Upper lobe of right lung (tissue), 1 donor: ENCODE measurements at regions not wholly inside any gene's neighbourhood (a gene's known extent, or its start where the extent isn't known, plus 50 kb on each side); places are given as distances from the start of the nearest gene placed in this dataset.
"Not testable (repeated sequence)": the region's sequence is repeated elsewhere in the genome, so short reads cannot be mapped to it uniquely, and the experiment has no call there.

ENCODE experiments used
- ATAC-seq: fragments of 200-7000 bp; cut with Tn5 transposase; one replicate; pipeline ENCODE4 v1.9.1; 2020; ENCODE audit warnings: mild to moderate bottlenecking, moderate library complexity
- DNase-seq: peaks from one replicate; pipeline ENCODE4 v3.0.0-alpha.2; 2020
- H3K27ac ChIP-seq: fragments of 200-600 bp; one replicate; pipeline ENCODE4 v1.8.0; 2022
- H3K27me3 ChIP-seq: fragments of 200-600 bp; one replicate; pipeline ENCODE4 v1.8.0; 2022; ENCODE audit warnings: mild to moderate bottlenecking
- H3K36me3 ChIP-seq: fragments of 200-600 bp; one replicate; pipeline ENCODE4 v1.8.0; 2022
- H3K4me1 ChIP-seq: fragments of 200-600 bp; one replicate; pipeline ENCODE4 v1.8.0; 2022
- H3K4me3 ChIP-seq: fragments of 200-600 bp; one replicate; pipeline ENCODE4 v1.8.0; 2022; ENCODE audit warnings: mild to moderate bottlenecking
- H3K9me3 ChIP-seq: fragments of 200-600 bp; one replicate; pipeline ENCODE4 v1.8.0; 2022
- CTCF ChIP-seq: fragments of 200-600 bp; IDR thresholded peaks from one replicate; pipeline ENCODE4 v1.8.0; 2022; ENCODE audit warnings: antibody characterized with exemption
- intact Hi-C: fragments of 100-400 bp; cut with DNase I; formaldehyde crosslinking; loops from one replicate; pipeline ENCODE4 v1.11.0; 2022
- donor health status: DM: no; HTN: yes; CAD: no; lungs with severe emphysema.

DNA sequence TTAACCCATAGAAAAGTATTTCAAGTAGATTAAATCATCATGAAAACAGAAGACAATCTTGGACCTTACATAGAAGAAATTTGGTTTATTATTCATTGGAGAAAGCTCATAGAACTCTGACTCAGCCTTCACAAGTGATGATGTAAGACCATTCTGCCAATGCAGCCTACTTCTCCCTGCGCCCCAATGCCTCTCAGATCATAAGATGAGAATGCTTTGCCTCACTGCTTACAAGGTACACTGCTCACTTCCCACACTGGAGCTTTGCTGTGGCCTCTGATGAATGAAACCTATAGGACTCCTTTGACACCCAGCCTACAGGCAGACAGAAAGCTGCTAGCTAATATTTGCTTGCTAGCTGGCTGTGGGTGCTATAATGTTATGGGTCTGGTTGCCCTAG, 569.4 kb upstream of the STEAP1 start:
- intact Hi-C loops, result no loop called here
- no peak for TF ChIP-seq CTCF
- no peak for ATAC-seq
- Histone ChIP-seq H3K27me3 (no peaks in the 10 kb centered on the region), H3K4me3 (no peak overlapping the region), H3K4me1 (no peaks in the 10 kb centered on the region), H3K36me3 (no peaks in the 10 kb centered on the region), H3K9me3 (no peaks in the 10 kb centered on the region), H3K27ac (no peak overlapping the region)
- no peak for DNase-seq

DNA sequence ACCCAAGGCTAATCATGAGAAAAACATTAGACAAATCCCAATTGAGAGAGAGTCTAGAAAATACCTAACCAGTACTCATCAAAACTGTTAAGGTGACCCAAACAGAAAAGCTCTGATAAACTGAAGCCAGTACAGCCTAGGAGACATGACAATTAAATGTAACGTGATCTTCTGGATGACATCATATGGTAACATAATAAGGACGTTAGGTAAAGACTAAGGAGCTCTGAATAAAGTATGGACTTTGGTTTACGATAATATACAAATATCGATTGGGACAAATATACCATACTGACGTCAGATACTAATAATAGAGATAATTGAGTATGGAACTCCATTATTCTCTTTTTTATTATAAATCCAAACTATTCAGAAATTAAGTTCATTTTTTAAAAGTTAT, 561.1 kb upstream of the STEAP1 start:
- Histone ChIP-seq H3K9me3 (no peaks in the 10 kb centered on the region), H3K36me3 (no peaks in the 10 kb centered on the region), H3K4me1 (no peaks in the 10 kb centered on the region), H3K4me3 (no peak overlapping the region), H3K27me3 (no peaks in the 10 kb centered on the region), H3K27ac (no peak overlapping the region)
- no peak for DNase-seq
- intact Hi-C loops, result no loop called here
- no peak for TF ChIP-seq CTCF
- no peak for ATAC-seq

GRCh38 chr7:89602984-89603383, 551.3 kb upstream of the STEAP1 start:
- intact Hi-C loops, result no loop called here
- DNase-seq, result no peak
- Histone ChIP-seq H3K27ac (no peak overlapping the region), H3K9me3 (no peaks in the 10 kb centered on the region), H3K27me3 (no peaks in the 10 kb centered on the region), H3K4me1 (no peaks in the 10 kb centered on the region), H3K36me3 (no peaks in the 10 kb centered on the region), H3K4me3 (no peak overlapping the region)
- no peak for TF ChIP-seq CTCF
- ATAC-seq, result no peak

DNA sequence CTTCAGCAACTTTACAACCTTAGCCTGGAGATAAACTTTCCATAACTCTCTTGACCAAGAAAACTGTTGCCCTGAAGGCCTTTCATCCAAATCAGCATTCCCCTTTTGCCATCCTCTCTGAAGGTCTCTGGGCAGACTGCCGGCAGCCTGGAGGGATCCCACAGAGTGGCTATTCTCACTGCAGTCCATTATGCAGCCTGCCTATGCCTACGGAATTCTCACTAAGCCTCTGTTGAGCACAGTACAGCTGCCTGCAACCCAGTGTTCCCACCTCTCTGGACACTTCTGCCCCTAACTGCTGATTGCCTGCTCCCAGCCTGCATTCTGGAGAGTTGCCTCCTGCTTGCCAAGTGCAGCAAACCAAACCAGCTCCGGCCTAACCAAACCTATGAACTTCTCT, 548.9 kb upstream of the STEAP1 start:
- DNase-seq, result no peak
- no peaks in the 10 kb centered on the region for H3K9me3 ChIP-seq
- H3K27me3 ChIP-seq, result no peaks in the 10 kb centered on the region
- no peak overlapping the region for H3K4me3 ChIP-seq
- no peak for ATAC-seq
- H3K4me1 ChIP-seq, result no peaks in the 10 kb centered on the region
- intact Hi-C loops, result no loop called here
- H3K36me3 ChIP-seq, result no peaks in the 10 kb centered on the region
- no peak overlapping the region for H3K27ac ChIP-seq
- no peak for TF ChIP-seq CTCF

GRCh38 chr7:89606511-89606910, 547.8 kb upstream of the STEAP1 start:
- DNase-seq, result no peak
- intact Hi-C loops, result no loop called here
- Histone ChIP-seq H3K27ac (no peak overlapping the region), H3K9me3 (no peaks in the 10 kb centered on the region), H3K27me3 (no peaks in the 10 kb centered on the region), H3K4me1 (no peaks in the 10 kb centered on the region), H3K36me3 (no peaks in the 10 kb centered on the region), H3K4me3 (no peak overlapping the region)
- no peak for ATAC-seq
- TF ChIP-seq CTCF, result no peak

GRCh38 chr7:89607792-89608191, 546.5 kb upstream of the STEAP1 start:
- no peaks in the 10 kb centered on the region for H3K9me3 ChIP-seq
- TF ChIP-seq CTCF, result no peak
- no peak for DNase-seq
- no peaks in the 10 kb centered on the region for H3K27me3 ChIP-seq
- no peak overlapping the region for H3K27ac ChIP-seq
- intact Hi-C loops, result no loop called here
- H3K36me3 ChIP-seq, result no peaks in the 10 kb centered on the region
- ATAC-seq, result no peak
- no peaks in the 10 kb centered on the region for H3K4me1 ChIP-seq
- no peak overlapping the region for H3K4me3 ChIP-seq

DNA sequence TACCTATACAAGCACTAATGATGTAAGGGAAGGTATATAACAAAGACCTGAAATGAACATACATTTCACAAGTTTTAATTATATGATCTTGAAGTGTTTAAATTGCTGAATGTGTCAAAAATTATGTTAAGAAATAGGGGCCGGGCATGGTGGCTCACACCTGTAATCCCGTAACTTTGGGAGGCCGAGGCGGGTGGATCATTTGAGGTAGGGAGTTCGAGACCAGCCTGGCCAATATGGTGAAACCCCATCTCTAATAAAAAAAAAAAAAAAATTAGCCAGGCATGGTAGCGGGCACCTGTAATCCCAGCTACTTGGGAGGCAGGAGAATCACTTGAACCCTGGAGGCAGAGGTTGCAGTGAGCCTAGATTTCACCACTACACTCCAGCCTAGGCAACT, 537.4 kb upstream of the STEAP1 start:
- ATAC-seq, intact Hi-C loops: not testable (repeated sequence)

More for the DNA sequence above, 537.4 kb upstream of the STEAP1 start:
- not testable (repeated sequence) for H3K4me3 ChIP-seq, H3K36me3 ChIP-seq, H3K4me1 ChIP-seq, H3K9me3 ChIP-seq, H3K27me3 ChIP-seq, H3K27ac ChIP-seq, DNase-seq
